Stimulated activated CD8-positive, alpha-beta memory T cell treated with anti-CD3 and anti-CD28 coated beads, Interleukin-4, amount 100 ng/mL, for 1 hour (primary cell): ENCODE measurements at regions not wholly inside any gene's neighbourhood (a gene's known extent, or its start where the extent isn't known, plus 50 kb on each side); places are given as distances from the start of the nearest gene placed in this dataset.

Source experiments
- DNase-seq, 2 donors: peaks; one replicate each; pipeline ENCODE4 v3.0.0-alpha.2; 2020; ENCODE audit warnings: low read depth in 2 of 2, low spot score in 1 of 2

DNA sequence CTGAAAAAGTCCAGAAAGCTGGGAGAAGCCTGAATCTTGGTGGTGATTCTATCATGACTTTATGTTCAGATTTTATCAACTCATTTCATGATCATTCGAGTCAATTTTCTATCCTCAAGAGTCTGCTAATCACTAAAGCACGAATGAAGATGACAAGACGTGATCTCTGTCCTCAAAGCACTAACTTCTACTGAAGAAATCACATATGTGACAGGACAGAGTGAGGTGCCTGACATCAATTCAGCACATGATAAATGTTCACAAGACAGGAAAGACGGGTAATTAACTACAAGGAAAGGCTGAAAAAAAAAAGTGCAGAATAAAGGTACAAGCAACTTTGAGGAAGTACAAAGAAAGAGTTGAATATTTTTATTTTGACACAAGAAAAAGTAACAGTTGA lies 487.1 kb downstream of the EFNB2 start:
- no peak for DNase-seq

DNA sequence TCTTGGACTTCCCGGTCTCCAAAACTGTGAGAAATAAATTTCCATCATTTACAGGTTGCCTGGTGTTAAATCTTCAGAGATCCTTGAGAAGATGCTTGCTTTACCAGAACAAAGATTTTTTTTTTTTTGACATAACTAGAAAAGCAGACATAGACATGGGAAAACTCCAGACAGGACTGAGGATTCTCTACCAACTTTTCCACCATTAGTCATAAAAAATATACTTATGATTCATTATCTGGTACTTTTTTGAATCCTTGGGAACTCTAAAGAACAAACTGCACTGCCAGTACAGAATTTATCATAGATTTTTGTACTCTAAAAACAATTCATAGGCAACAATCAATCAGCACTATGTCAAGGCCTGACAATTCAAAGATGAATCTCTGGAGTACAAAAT lies 487.6 kb downstream of the EFNB2 start:
- DNase-seq, result no peak

DNA sequence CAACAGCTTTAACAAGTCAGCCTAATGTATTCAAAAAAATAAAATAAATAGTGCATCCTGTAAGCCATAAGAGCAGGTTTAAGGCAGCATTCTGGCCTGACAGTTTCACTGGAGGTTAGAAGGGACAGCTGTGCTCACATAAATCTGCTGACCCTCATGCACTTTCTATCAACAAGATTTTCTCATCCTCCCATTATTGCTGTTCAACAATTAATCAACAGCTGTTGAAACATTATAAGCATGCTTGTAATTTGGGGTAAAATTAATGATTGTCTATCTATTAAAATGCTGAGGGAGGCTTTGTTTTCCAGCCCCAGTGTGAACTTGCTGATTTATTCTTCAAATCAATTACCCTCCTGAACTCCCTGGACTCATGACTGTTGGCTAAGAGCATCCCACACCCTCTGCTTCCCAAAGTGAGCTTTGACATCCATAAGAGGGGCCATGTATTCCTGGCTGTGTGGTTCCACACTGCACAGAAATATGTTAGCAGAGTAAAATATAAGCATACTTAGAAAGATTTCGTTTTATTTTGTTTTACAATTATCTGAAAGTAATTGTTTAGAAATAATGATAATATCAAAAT lies 492.4 kb downstream of the EFNB2 start:
- no peak for DNase-seq

DNA sequence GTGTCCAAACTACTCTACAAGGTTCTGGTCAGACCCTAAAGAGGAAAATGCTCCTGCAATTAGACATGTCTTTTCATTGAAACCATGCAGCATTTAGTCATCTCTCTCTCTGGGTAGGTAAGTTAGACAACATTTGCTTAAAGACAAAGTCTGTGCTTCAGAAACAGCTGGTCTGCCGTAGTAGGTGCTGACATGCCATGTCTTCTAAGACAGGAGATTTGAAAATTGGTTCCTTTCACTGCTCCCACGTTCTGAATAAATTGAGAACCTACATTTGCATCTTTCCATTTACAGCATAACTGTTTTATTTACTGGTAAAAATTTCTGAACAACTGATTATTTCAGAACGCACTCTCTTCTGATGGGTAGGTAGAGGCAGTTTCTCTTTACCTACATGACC lies 494.0 kb downstream of the EFNB2 start:
- DNase-seq, result no peak

DNA sequence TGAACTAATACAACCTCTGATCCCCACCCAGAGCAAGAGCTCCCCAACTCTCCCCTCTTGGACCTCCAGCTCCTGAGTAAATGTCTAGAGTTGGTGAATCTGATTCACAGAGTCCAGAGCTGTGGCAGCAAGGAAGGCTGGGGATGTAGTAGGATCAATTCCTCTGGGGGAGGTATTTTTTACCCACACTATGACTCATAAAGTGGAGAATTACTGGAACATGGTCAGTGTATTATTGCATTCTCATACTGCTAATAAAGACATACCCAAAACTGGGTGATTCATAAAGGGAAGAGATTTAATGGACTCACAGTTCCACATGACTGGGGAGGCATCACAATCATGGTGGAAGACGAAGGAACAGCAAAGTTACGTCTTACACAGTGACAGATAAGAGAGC lies 496.7 kb downstream of the EFNB2 start:
- no peak for DNase-seq

DNA sequence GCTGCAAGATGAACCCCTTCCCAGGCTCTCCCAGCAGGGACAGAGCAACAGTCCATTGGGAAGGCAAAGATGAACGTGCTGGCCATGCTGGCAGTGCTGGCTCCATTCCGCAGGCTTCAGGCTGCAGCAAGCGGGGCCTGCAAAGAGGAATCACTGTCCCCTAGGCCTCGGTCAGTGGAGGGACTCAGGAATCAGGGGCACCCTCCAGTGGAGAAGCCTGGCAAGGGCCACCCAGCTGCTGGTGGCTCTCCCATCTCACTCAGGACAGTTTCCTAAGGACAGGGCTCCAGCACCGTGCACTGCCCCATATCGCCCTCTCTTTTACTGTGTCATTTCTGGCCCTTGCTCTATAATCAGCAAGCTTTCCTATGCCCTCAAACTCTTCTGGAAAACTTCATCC lies 498.6 kb downstream of the EFNB2 start:
- DNase-seq, result no peak

DNA sequence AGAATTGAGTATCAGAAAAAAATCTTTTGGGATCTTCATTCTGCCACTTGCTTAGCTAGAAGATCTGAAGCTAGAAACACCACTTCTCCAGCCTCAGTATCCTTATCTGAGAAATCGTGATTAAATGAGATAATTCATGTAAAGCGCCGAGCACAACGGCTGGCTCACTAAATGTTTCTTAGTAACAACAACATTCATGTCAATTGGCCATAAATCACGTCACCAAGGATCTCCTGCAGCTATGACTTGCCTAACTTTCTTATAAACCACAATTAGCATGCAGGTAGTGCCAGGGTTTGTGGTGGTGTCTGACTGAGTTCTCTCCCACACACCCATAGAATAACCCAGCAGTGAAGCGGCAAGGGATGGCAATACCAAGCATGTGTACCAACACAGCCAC lies 501.3 kb downstream of the EFNB2 start:
- DNase-seq, result no peak

DNA sequence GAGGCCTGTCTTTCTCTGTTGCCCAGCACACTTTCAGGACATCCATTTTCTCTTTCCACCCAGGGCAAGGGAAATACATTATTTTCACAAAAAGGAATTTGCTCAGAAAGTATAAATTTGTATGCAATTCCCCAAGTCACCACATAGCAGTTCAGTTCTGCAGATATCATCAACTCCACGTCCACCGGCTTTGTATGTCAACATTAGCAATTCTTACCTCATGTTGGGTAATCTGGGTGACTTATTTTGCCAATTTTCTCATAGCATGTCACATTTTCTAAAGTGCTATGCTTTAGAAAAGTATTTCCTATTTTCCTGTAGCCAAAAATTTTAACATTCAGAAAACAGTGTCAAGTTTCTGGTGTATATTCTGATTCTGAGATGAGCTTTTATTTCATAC lies 501.8 kb downstream of the EFNB2 start:
- DNase-seq, result no peak

DNA sequence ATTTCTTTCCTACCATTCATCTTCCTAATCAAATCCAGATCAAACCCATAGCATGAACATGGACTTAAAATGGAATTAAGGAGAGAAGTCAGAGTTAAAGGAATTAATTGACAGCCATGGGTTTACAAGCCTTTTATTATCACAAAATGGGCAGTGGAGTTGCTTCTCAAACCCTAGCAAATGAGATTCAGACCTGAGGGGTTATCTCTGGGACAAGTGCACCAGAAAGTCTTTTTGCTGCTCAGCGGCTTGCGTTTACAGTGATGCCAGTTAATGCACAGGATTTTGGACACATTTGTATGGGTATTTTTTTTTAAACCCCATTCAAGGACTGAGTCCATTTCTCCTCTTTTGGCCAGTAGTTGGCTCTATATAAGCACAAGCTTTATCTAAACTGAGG lies 503.0 kb downstream of the EFNB2 start:
- no peak for DNase-seq

DNA sequence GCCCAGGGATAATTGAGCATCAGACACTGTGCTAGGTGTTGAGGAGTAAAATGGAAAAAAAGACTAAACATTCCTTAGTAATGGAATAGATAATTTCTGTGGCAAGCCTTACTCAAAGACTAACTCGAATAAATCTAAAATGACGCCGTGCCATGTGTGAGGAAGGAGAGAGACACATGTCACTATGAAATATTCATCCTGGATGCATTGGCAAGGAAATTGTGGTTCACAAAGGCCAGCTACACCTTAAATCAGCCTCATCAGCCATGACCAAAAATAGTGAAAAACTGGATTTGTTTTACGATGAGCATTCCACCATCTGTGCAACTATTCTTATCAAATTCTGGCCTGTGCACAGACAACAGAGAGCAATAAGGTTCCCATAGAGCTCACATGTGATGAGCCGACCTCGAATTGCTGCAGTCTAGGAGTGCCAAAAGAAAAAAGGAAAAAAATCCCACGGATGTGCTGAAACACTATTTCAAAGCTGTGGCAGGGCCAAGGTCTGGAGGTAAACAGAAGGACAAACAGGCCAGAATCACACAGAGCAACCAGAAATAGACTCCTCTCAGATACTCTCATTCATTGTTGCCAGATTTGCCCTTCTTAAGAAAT lies 505.7 kb downstream of the EFNB2 start:
- no peak for DNase-seq

DNA sequence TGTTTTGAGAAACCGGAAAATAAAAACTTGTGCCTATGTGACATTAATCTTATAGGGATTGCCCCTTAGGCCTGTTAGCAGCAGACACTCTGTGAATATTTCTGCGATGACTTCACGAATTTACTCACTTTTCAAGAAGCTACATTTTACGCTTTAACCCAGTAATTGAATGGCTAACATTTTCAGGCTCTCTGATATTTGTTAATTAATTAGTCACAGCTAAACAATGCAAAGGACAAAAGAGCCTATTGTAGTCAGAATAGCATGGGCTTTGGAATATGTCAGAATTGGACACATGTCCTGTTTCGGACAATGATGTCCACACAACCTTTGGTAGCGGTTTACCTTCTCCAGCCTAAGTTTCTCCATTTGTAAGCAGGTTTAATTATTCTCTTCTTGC lies 506.6 kb downstream of the EFNB2 start:
- no peak for DNase-seq

DNA sequence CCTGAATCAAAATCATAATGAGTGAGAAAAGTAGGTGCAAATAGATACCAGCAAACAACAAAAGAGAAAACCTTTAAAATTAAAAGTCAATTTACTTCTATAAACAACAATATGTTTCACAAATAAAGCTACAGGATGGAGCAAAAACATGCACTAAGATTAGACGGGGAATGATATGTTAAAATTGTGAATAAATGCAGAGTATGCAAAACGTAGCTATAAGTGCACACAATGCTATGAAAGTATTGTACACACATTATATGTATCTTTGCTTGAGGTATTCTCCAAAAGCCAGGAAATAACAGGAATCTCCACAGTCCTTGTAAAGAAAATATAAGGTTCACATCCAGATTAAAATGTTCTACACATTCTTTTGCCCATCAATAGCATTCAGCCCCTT lies 523.9 kb downstream of the EFNB2 start:
- no peak for DNase-seq

DNA sequence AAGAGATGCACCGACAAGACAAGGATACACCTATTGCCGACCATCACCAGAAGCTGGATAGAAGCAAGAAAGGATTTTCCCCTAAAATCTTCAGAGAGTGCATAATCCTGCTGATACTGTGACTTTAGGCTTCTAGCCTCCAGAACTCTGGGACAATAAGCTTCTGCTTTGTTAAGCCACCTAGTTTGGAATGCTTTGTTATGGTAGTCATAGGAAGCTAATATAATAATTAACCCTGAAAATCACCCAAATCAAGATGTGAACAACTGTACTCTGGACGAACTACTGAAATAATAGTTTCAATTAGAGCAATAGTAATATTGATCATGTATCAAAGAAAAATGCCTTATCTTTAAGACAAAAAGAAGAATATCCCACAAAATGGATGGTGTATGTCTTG lies 524.6 kb downstream of the EFNB2 start:
- no peak for DNase-seq

DNA sequence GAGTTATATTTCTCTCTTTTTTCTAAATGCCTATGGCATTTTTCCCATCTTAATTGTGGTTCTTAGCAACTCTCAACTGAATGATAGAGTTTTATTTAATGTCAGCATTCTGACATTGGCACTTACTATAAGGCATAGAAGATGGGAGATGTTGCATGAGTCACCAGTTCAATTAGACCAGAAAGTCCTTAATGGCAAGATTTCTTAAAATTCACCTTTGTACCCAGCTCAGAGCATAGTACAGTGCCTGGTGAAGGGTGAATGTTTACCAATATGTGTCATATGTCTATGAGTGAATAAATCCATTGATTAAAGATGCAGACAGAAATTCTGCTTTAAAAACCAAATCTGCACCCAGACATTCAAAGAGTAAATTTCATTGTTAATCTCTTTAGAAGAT lies 526.9 kb downstream of the EFNB2 start:
- DNase-seq, result no peak

DNA sequence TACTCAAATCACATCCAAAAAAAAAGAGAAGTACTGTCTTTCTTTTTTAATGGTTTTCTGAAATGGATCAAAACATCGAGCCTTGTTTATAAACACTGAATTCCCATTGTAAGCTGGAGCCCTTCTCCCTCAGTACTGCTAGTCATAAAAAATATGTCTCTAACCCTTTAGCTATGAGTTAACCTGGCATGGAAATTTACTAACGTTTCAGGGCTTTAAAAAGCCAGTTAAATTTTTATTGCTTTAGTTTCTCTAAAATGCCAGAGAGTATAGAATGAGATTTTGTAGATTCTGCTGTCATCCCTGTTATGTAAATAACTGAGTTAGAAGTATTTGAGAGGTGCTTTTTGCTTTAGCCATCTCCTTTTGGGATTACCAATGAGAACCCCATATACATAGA lies 528.3 kb downstream of the EFNB2 start:
- no peak for DNase-seq

DNA sequence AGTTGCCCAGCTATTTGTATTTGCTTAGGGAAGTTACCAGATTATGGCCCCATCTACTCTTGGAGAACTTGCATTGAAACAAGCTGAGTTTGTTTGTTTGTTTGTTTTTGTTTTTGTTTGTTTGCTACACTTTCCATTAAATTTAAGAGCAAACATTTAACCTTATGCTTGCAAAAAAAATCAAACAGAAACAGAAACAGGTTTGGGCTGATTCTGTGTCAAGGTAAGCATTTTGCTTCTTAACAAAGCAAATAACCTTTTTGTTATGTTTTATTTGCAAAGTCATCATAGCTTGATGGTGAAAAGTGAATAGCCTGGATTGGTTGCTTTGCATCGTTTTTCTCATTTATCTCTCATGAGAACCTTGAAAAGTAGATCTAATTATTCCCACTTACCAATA lies 531.8 kb downstream of the EFNB2 start:
- no peak for DNase-seq

DNA sequence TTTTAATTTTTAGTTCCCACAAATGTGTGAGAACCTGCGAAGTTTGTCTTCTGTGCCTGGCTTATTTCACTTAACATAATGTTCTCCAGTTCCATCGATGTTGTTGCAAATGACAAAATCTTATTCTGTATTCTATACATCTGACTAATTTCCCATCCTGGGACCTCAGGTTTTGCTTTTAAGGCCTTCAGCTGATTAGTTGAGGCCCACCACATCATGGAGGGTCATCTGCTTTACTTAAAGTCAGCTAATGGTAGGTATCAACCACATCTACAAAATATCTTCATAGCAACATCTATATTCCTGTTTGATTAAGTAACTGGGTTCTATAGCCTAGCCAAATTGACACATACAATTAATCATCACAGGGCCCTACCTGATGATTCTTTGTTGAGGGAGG lies 534.0 kb downstream of the EFNB2 start:
- DNase-seq, result no peak

DNA sequence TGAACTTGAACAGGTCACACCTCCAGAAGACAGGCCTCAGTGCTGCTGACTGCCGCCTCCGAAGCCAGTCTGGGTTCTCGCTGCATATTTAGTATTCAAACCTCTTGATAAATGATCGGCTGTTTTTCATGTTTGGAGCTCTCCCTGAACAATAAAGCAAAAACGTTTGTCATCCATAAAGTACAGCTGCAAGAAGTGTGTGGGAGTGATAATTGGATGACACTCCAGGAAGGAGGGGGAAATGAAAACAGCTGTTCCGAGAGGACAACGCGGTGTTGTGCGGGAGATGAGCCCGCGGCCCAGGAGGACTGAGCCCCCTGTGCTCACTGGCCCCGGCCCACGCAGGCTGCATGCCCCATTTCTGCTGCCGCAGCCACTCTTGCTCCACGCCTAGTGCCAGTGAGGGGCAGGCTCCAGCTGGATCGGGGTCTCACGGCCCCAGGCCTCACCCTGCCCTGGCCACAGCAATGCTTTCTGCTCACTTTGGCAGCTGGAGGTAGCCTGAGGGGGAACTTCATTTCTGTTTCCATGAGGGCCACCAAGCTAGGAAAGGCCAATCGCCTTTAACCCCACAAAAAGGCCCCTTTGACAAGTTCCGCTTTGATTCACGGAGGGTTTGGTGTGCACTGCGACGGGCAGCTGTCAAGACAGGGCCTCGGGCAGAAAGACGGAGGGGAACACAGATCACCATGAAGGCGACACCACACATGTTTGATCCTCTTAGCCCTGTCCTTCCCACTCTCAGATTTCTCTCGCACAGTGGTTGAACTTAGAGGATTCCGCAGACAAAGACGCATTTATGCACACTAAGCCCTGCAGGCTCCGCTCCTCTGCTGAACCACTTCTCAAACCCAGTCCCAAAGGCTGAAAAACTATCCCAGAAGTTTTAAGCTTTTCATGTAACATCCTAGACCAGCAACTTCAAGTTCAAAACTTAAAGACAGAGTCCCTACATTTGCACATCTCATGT lies 537.6 kb downstream of the EFNB2 start:
- no peak for DNase-seq

DNA sequence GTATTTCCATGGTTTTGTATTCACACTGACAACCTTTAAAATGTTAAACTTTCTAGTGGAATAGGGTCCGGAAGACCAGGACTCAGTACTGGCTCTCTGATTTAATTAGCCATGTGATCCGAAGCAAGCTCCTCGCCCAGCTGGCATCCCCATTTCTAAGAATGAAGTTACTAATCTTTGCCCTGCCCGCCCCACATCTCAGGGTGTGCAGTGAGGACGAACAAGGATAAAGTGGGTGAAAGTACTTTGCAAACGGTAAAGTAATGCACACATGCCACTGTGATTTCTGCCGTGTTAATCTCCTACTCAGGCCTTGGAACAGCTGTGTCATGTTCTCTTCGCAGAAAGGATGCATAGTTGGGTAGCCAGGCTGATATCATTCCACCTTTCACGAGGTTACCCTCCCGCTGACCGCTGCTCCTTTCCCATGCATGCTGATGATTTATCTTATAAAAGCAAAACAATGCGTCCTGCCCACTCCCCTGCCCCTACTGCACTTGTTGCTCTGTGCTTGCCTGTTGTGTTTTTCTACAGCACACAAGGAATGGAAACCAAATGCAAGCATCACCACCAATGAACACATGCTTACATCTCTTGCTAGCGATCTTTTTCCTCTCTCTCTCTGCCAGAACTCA lies 539.0 kb downstream of the EFNB2 start:
- no peak for DNase-seq

DNA sequence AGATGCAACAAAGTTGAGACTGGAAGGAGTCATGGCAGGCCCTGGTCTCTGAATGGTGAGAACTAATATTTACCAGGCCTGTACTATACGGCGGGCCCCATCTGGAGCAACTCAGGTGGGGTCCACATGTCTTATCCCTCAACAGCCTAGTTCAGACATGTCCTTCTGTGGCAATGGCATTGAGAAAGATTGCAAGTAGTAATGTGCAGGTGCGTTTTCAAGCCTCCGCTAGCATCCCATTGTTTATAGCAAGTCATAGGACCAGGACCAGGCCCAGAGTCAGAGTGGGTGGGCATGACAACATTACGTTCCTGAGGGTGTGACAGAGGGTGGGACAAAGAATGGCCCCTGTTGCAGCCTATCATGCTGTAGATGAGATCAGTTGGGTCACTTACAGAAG lies 541.1 kb downstream of the EFNB2 start:
- DNase-seq, result no peak

DNA sequence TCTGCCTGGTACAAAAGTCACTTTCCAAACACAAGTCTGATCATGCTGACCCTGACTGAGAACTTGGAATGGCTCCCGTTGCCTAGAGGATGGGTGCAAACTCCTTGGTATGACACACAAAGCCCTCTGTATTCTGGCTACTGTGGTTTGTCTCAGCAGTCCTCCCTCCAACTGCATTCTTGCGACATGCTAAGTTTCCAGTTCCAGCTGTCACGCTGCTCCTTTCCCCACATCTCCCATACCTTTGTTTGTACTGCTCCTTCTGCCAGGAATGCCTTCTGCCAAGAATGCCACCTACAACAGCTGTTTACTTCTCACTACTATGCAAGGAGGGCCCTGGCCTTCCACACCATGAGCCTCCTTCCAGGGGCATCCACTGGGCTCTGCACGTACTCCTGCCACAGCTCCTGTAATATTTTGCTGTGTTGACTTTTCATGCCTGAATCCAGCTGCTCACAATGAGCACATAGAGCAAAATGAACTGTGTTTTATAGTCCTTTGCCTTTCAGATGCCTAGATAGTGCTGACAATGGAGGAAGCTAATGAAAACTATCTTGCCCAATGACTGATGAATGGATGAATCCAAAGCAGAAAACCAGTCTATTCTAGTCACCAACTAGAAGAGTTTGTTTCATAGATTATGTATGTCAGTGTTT lies 543.7 kb downstream of the EFNB2 start:
- DNase-seq, result no peak
